ENCODE measurements at regions not wholly inside any gene's neighbourhood (a gene's known extent, or its start where the extent isn't known, plus 50 kb on each side); places are given as distances from the start of the nearest gene placed in this dataset.

GRCh38 chr6:14226051-14226660, 108.6 kb downstream of the CD83 start (continued):
- TF ChIP-seq CUX1 (IDR thresholded peaks at IDR 0.05; ENCODE audit: insufficient replicate concordance, low read depth, low read length) = no peak
- no peak for TF ChIP-seq CHD2 (IDR thresholded peaks at IDR 0.05; ENCODE audit: borderline replicate concordance, low read depth, low read length)
- no peak for TF ChIP-seq JUND (IDR thresholded peaks at IDR 0.05; ENCODE audit: low read depth, low read length)
- TF ChIP-seq BMI1 (IDR thresholded peaks at IDR 0.05; ENCODE audit: borderline replicate concordance) = no peak
- no peak for TF ChIP-seq CBX3 (IDR thresholded peaks at IDR 0.05; ENCODE audit: borderline replicate concordance, low read depth)
- no peak for TF ChIP-seq MEF2A (IDR thresholded peaks at IDR 0.05; ENCODE audit: insufficient read depth, low read depth, low read length)

- 33% methylated on average over 7 of the region's 7 CpGs for WGBS (ENCODE audit: insufficient coverage, insufficient replicate concordance, low lambda C conversion rate, missing lambda C conversion rate)
- in situ Hi-C loops (cut with MboI) (no loop called here), intact Hi-C loops (cut with micrococcal nuclease; ENCODE audit: unreplicated experiment) (no loop called here)
- Histone ChIP-seq H3K9me3 (replicated peaks; ENCODE audit: control insufficient read depth, insufficient read depth, low read length) (no peaks in the 10 kb centered on the region; the same call in 2 of the 3 replicates), H3K36me3 (ENCODE audit: control insufficient read depth in 2 of 2, insufficient read depth in 2 of 2, low read length in 1 of 2) (no peaks in the 10 kb centered on the region), H3K4me2 (ENCODE audit: control insufficient read depth, insufficient read depth) (no peak overlapping the region), H3K79me2 (ENCODE audit: control insufficient read depth, insufficient read depth, low read length) (no peaks in the 10 kb centered on the region), H2AFZ (ENCODE audit: control insufficient read depth, low read depth, low read length) (no peak overlapping the region), H4K20me1 (ENCODE audit: control insufficient read depth, insufficient read depth) (no peaks in the 10 kb centered on the region), H3K4me1 (ENCODE audit: control insufficient read depth, insufficient read depth, low read length) (no peaks in the 10 kb centered on the region), H3K4me3 (no peak overlapping the region), H3K27me3 (replicated peaks in 1 of 2; ENCODE audit: control insufficient read depth in 2 of 2, insufficient read depth in 2 of 2, low read length in 1 of 2) (no peaks in the 10 kb centered on the region), H3K9ac (ENCODE audit: control insufficient read depth, insufficient read depth, low read length) (no peak overlapping the region), H3K27ac (ENCODE audit: control insufficient read depth, insufficient read depth) (no peak overlapping the region)
- ChIA-PET SMC1A (ENCODE audit: uncharacterized antibody, unreplicated experiment) (interaction anchor here (3.6 kb wide), 1 partner anchor 12 kb away, joined by 13 read pairs; no protein-coding TSS in a partner anchor), CTCF (no interaction called here), POLR2A (no interaction called here), RAD21 (ENCODE audit: unreplicated experiment) (interaction anchor here (0.6 to 0.7 kb wide), 2 partner anchors 42 to 88 kb away, joined by 3 read pairs; no protein-coding TSS in a partner anchor)
- BruUV-seq (replicated peaks) = no TSS peak
- no peak for TF ChIP-seq FOXK2 (IDR thresholded peaks at IDR 0.05)
- no peak for TF ChIP-seq RUNX3 (IDR thresholded peaks at IDR 0.05; ENCODE audit: low read length)
- TF ChIP-seq EP300 (IDR thresholded peaks at IDR 0.05; ENCODE audit: borderline replicate concordance in 1 of 2, control insufficient read depth in 1 of 2, low read depth in 2 of 2, low read length in 2 of 2) = no peak
- TF ChIP-seq SPI1 (IDR thresholded peaks at IDR 0.05; ENCODE audit: borderline replicate concordance, insufficient read depth, low read depth, low read length) = no peak
- FAIRE-seq = no peak
- DNase-seq (ENCODE audit: low read depth, low spot score) = no peak
- ATAC-seq = no peak
These were observed 111.0 kb downstream of the CD83 start for GRCh38 chr6:14228571-14228970.

Data from GM12878 (cell line).